Stimulated activated CD4-positive, alpha-beta T cell treated with anti-CD3 and anti-CD28 coated beads, Interleukin-12 subunit alpha, Interleukin-12 subunit beta, amount 100 ng/mL, for 48 hours (primary cell): ENCODE measurements at regions not wholly inside any gene's neighbourhood (a gene's known extent, or its start where the extent isn't known, plus 50 kb on each side); places are given as distances from the start of the nearest gene placed in this dataset.
A peak's percentile ranks its signal among the peaks of the same experiment; 100 is the strongest.
"Not testable (repeated sequence)": the region's sequence is repeated elsewhere in the genome, so short reads cannot be mapped to it uniquely, and the experiment has no call there.

Experiments
- DNase-seq, 3 donors: peaks; one replicate each; pipeline ENCODE4 v3.0.0-alpha.2; 2020; ENCODE audit warnings: low read depth in 2 of 3, low spot score in 1 of 3

DNA sequence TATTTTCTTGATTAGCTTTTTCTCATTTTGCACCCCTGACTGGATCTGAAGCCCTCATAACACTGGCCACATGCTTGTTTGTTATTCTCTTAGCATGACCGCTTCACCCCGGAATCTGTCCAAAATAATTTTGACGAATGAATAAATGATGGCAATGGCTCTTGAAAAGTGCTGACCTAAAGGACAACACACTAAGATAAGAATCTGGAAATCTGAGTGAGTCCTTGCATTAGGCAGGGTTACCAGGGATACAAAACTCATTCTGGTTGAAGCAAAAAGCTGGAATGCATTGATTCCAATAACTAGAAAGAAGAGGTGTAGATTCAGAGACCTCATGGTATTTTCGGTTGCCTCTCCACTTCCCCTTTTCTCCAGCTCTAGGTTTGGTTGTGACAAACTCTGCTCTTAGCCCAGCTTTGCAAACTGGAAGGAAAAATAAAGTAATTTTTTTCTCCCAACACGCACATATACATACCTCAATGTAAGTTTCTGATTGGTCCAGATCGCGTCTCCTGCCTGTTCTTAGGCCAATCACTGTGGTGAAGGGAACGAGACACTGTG, 157.4 kb downstream of the SKIDA1 start:
- no peak for DNase-seq

DNA sequence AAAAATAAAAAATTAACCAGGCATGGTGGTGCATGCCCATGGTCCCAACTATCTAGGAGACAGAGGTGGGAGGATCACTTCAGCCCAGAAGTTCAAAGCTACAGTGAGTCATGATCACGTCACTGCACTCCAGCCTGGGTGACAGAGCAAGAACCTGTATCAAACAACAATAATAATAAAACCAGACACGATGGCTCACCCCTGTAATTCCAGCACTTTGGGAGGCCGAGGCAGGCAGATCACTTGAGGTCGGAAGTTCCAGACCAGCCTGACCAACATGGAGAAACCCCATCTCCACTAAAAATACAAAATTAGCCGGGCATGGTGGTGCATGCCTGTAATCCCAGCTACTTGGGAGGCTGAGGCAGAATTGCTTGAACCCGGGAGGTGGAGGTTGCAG, 159.4 kb downstream of the SKIDA1 start:
- not testable (repeated sequence) for DNase-seq

DNA sequence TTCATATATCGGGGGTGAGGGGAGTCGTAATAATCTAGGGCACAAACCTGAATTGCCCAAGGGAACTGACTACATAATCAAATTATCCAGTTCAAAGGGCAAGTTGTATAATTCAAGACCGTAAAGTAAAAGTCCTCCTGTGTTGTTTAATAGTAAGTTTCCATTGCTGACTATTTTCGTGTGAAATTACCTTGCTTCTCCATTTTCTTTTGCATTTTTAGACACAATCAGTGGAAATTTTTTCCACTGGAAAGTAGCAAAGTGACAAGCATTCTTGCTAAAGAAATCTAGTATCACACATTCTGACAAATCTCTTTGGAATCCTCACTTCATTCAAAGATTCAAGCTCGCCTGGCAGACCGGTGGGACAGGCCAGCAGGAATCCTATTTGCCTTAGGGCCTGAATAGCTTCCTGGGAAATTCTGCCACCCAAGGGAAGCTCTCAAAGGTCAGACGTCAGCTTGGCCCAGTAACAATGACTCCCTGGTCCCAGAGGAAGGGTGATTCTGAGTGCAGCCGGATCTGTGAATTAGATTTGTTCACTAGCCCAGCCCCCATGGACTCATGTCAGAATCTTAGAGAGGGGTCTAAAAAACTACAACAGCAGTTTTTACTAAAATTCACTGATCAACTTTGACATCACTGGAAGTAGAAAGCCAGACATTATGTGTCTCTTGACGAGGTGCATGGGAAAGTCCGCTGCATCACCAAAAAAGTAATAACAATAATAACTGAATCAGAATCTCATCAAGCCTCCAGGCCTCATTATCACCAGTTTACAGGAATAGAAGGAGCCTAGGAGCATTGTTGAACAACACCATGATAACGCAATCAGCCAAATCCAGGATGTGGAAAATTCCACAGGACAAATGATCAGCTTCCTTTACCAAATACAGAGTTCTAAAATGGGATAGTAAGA, 161.0 kb downstream of the SKIDA1 start:
- DNase-seq, result no peak

DNA sequence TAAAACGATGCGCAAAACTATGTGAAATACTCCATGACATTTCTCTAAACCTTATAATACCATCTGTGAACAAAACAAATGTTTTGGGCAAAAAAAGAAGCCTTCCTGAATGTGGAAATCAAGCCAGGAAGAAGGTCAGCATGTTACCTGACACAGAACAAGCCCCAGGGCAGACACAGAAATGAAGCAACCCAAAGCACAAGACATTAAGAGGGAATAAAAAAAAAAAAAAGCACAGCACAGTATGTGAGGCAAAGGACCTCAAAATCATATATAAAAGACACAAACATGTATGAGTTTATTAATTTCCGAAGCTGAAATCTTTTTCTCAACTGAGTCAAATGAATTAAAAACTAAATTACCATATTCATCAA, 161.8 kb downstream of the SKIDA1 start:
- no peak for DNase-seq

DNA sequence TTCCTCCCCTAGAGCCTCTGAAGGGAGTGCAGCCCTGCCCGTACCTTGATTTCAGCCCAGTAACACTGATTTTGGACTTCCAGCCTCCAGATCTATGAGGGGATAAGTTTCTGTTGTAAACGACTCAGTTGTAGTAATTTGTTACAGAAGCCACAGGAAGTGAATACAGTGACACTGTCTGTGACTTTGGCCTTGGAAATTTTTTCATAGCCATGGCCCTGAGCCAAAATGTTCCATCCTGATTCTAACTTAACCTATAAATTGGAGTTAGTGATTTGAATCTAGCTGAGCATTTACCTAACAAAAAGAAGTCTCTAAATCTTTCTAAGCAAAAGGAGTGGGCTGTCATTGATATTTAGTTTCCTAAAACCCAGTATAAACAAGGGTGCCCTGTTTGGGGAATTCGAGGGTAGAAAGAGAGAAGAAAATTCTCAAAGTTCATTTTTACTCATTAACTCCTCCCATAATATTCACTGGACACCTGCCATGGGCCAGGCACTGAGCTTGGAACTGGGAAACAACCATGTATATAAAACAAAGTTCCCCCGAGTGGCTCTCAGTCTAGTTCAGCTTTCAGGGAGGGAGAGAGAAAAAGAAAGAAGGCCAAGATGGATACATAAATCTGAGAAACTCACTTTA, 162.3 kb downstream of the SKIDA1 start:
- no peak for DNase-seq

DNA sequence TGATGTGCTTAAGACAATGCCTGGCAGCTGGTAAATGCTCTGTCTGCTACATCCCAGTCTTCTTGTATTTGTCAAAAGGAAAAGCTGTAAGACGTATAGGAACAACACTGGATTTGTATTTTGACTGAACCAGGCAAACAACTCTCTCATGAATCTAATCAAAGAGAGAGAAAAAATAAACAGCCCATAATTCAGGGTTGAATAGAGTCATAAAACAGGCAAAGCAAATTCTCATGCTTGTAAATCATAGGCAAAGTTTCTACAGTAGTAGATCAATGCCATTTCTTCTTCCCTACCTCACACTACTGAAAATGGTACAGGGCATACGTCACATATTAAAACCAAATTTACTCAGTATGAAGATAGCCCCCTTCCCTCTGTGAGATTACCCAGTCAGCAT, 166.3 kb downstream of the SKIDA1 start:
- DNase-seq, result no peak

DNA sequence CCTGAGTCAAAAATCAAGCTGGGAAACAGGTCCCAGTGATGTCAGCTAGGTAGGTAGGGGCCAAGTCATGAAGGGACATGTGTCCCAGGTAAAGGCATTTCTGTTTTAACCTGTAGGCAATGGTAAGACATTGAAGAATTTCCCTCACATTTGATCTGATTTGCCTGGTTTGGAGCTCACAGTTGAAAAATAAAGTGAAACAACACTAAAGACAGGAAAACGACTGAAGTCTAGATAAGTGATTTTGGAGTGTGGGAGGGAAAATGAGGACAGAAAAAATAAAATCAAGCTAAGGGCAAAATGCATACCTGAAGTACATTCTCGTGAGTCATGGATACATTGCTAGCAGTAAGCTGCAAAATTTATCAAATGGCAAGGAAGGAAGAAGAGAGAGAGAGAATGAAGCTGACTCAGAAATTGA, 169.9 kb downstream of the SKIDA1 start:
- DNase-seq, result no peak

DNA sequence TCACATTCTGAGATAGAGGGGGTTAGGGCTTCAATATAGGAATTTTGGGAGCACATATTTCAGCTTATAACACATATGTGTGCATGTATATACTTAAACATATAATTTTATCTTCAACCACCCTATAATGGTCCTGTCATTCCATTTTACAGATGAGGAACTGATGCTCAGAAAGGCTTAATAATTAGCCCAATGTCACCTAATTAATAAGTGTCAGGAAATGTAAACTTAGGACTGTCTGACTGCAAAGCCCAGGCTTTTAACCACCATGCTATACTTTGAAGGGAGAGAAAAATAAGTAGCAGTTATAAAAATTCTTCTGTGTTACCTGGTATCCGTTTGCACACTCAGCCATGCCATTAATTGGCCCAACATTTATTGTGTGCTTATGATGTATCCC, 172.6 kb downstream of the SKIDA1 start:
- DNase-seq, result no peak

DNA sequence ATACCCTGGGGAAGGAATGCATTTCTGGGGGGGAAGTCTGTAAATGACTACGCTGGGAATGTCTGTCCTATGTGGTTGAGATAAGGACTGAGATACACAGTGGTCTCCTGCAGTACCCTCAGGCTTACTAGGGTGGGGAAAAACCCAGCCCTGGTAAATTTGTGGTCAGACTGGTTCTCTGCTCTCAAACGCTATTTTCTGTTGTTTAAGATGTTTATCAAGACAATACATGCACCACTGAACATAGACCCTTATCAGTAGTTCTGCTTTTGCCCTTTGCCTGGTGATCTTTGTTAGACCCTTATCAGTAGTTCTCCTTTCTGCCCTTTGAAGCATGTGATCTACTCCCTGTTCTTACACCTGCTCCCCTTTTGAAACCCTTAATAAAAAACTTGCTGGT, 173.9 kb downstream of the SKIDA1 start:
- DNase-seq, result not testable (repeated sequence)

DNA sequence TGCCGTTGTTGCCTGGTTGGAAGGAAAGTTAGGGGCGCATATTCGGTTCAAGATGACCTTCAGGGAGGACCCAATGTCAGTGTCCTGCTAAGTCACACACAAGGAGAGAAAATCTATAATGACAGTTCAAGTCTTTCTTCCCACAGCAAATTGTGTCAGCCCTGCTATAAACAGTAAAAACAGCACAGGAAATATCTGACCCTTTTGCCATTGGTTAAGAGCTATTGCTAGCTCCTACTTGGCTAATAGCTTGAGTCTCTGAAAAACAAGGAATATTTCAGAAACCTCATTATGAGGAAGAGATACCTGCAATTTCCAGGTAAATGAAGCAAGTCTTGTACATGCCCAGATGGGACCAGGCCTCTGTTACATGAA, 175.6 kb downstream of the SKIDA1 start:
- no peak for DNase-seq

DNA sequence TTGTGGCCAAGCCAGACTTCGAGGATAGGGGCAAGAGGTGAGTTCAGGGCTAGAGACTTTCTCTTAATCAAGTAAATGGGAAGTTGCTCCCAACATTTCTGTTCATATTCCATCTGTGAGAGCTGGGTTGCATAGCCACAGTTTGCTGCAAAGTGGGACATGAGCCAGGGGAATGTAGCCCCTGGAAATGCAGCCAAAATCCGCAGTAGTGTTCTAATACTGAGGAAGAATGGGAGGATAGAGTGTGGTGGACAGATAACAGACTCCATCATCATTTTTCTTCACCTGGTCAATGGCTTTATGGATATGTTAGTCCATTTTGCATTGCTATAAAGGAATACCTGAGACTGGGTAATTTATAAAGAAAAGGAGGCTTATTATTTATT, 177.7 kb downstream of the SKIDA1 start:
- no peak for DNase-seq

DNA sequence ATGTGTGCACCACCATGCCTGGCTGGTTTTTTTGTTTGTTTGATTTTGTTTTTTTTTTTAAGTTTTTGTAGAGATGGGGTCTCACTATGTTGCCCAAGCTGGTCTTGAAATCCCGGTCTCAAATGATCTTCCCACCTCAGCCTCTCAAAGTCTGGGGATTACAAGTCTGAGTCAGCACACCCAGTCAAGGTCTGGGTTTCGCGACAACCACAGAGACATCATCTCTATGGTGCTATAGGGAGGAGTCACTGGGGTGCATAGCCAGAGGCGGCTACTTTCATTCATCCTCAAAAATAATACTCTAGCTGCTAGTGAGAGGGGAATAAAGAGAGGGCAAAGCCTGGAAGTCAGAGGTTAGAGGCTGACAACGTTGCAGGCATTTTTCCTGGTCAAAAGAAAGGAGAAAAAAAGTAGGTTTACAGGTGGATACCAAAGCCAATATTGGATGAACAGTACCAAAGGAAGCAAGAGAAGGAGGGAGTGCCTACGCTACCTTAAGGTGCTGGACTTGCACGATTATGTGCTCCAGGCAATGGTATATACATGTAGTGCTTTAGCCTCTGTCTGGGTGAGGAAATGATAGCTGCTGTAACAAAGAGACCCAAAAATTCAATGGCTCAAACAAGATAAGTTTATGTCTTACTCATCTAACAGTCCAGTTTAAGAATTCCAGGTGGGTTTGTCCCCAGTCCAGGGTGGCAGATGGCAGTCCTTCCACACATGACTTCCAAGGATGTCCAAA, 178.3 kb downstream of the SKIDA1 start:
- no peak for DNase-seq

DNA sequence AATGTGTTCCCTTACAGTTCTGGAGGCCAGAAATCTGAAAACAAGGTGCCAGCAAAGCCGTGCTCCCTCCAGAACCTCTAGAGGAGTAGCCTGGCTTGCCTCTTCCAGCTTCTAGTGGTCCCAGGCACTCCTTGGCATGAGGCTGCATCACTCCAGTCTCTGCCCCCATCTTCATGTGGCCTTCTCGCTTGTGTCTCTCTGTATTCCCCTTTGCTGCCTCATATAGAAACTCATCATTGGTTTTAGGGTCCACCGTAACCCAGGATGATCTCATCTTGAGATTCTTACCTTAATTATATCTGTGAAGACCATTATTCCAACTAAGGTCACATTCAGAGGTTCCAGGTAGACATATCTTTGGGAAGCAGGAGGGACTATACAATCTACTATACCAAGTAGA, 182.4 kb downstream of the SKIDA1 start:
- DNase-seq, result no peak

DNA sequence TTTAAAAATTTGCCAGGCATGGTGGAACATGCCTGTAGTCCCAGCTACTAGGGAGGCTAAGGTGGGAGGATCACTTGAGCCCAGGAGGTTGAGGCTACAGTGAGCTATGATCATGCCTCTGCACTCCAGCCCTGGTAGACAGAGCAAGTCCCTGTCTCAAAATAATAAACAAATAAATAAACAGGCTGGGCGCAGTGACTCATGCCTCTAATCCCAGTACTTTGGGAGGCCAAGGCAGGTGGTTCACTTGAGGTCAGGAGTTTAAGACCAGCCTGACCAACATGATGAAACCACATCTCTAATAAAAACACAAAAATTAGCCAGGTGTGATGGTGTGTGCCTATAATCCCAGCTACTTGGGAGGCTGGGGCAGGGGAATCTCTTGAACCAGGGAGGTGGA, 183.0 kb downstream of the SKIDA1 start:
- not testable (repeated sequence) for DNase-seq

DNA sequence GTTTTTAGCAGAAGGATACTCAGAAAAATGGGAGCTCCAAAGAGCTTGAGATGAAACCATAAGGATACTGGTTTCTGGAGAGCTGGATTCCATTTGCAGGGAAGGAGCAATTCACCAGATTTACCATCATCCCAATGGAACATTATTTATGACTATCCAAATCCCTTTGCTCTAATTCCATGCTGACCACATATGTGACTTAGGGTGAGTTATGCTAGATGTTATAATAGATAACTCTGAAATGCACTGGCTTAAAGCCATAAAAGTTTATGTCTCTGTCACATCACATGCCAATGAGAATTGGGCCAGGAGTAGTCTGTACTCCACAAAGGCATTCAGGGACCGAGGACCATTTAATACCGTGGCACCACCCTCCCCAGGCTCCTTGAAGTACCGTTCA, 185.2 kb downstream of the SKIDA1 start:
- DNase-seq, result no peak

DNA sequence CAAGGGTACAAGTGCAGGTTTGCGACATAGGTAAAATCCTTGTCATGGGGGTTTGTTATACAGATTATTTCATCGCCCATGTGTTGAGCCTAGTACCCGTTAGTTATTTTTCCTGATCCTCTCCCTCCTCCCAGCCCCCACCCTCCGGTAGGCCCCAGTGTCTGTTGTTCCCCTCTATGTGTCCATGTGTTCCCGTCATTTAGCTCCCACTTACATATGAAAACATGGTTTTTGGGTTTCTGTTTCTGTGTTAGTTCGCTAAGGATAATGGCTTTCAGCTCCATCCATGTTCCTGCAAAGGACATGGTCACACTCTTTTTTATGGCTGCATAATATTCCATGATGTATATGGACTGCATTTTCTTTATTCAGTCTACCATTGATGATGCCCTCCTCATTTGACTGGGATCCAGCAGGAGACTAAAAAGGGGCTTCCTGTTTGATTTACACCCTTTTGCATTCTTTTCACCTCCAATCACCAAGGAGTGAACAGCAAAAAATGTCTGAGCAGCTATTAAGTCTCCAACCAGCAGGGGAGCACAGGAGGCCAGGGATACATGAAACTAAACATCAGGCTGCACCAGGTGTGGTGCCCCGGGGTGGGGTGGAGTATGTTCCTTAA, 188.2 kb downstream of the SKIDA1 start:
- no peak for DNase-seq

DNA sequence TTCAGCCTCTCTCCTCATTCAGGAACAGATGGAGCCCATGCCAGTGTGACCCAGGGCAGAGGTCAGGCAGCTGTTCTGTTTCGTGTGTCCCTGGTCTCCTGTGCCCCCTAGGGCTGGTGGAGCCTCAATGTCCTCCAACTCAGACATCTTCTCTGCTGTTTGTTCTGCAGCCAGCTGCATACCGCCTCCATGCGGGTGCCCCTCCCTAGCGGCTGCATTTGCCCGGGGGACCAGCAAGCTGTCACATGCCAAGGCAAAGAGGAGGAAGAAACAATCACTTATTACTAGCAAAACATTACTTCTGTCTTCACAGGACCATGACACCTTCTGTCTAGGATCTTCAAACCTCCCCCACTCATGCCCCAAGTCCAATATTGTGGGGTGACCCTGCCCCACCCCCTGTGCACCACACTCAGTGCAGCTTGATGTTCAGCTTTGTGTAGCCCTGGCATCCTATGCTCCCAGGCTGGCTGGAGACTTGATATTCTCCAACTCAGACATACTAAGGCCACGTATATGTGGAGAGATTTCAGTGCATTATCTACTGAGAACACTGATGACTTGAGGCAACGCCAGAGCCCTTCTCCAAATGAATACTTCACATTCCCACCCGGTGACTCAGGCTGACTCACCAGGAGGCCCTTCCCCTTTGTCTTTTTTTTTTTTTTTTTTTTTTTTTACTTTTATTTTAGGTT, 188.9 kb downstream of the SKIDA1 start:
- DNase-seq, result peak in 1 of 3 donors; percentile 5

DNA sequence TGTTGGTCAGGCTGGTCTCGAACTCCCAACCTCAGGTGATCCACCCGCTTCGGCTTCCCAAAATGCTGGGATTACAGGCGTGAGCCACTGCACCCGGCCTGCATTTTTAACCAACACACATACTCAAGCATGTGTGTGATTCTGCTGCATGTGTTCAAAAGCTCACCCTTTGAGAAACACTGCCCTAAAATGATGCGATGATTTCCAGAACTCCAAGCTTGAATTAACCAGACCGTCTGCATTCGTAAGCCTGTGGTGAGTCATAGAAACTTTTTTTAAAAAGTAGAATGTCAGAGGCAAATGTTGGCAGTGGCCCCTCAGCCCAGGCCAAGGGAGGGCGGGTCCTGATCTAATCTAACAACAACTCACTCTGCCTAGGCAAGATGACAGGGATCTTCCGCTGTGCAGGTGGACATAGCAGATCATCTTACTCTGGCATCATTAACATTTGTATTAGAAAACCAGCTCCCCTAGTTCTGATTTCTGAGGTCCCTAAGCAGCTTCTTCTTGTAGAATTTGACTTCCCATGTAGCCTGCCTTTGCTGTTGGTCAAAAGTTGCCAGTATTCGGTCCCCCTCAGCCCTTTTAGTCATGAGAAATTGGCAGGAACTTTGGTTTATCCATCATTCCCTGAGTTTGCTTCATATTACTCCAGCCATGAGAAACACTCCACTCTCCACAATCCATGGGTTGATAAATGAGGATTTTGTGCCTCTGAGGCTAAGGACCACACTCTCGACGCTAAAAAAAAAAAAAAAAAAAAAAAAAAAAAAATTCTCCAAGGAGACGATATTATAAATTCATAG, 190.4 kb downstream of the SKIDA1 start:
- DNase-seq, result no peak

DNA sequence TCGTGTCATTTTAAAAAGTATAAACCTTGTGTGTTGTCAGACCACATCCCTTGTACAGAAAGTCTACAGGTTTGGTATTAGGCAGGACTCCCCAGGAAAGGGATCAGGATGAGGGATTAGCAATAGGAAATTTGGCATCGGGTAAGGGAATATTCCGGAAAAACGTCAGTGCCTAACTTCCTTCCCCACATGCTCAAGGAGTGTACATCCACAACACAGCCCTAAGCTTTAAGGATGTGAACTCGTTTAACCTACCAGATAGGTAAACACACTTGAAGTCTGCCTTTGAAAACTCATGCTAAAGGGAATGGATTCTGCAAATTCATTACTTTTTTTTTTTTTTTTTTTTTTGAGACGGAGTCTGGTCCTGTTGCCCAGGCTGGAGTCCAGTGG, 194.9 kb downstream of the SKIDA1 start:
- DNase-seq, result no peak
